T-helper 17 cell (primary cell): ENCODE measurements at regions not wholly inside any gene's neighbourhood (a gene's known extent, or its start where the extent isn't known, plus 50 kb on each side); places are given as distances from the start of the nearest gene placed in this dataset.

Experiments used
- ATAC-seq: fragments of 150-1000 bp; cut with Tn5 transposase; 2 replicates; pipeline ENCODE4 v1.10.0; 2021; ENCODE audit warnings: mild to moderate bottlenecking, moderate library complexity
- DNase-seq, 3 donors: peaks; one replicate each; pipeline versions ENCODE4 v3.0.0 to v3.0.0-alpha.2; 2020 to 2021
- H3K9me3 ChIP-seq: one replicate; pipeline ENCODE4 v1.7.0; 2013; ENCODE audit warnings: low read length, mild to moderate bottlenecking; ENCODE audit not compliant: control insufficient read depth, poor library complexity, severe bottlenecking
- H3K27ac Mint-ChIP-seq: one replicate; pipeline ENCODE4 v1.8.0; 2022; ENCODE audit warnings: mild to moderate bottlenecking, moderate library complexity, mixed read lengths
- H3K27me3 Mint-ChIP-seq: one replicate; pipeline ENCODE4 v1.8.0; 2022; ENCODE audit warnings: mixed read lengths
- H3K36me3 Mint-ChIP-seq: one replicate; pipeline ENCODE4 v1.8.0; 2022; ENCODE audit warnings: low read depth, mixed read lengths
- H3K4me1 Mint-ChIP-seq: one replicate; pipeline ENCODE4 v1.8.0; 2022; ENCODE audit warnings: mild to moderate bottlenecking, mixed read lengths
- H3K4me3 Mint-ChIP-seq: one replicate; pipeline ENCODE4 v1.8.0; 2022; ENCODE audit warnings: mild to moderate bottlenecking, moderate library complexity, mixed read lengths

DNA sequence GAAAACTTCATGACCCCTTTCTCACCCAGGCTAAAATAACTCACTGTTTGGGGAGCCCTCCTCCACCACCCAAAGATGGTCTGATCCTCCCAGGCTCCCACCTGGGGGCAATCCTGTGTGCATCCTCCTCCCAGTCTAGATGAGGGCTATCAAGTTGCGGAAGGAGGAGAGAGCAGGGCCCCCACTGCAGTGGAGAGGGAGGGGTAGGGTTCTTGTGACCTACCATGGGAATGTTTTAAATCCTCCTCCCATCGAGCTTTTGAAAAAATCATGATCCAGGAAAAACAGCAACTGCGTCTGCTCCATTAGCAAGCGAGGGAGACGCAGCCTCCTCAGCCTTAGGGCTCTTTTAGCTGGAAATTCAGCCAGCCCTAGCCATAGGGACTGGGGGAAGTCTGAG lies 80.0 kb downstream of the NAV1 start:
- DNase-seq (no peak), ATAC-seq (no peak)
- H3K9me3 ChIP-seq, result no peaks in the 10 kb centered on the region
- no peak overlapping the region for H3K4me3 Mint-ChIP-seq
- peaks cover 4% of the 10 kb centered on the region for H3K4me1 Mint-ChIP-seq
- peaks cover 4% of the 10 kb centered on the region for H3K36me3 Mint-ChIP-seq
- peaks cover 7% of the 10 kb centered on the region for H3K27me3 Mint-ChIP-seq
- H3K27ac Mint-ChIP-seq, result no peak overlapping the region

DNA sequence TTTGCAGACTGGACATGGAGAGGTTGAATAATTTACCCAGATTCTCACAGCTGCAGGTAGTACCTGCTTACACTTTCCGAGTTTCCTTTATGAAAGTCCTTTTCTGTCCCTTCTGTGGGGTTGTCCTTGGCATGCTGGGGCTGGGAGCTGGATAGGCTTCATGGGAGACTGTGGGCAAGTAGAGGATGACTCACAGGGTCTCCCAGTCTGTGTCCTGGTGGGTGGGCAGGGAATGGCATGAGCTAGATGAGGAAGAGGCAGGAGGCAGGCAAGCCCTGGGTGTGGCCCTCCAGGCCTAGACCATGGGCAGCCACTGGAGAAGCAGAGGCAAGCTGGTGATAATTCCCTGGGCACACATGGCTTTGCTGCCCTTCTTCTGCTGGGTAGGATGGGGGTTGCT lies 80.6 kb downstream of the NAV1 start:
- ATAC-seq (no peak), DNase-seq (no peak)
- Mint-ChIP-seq H3K27me3 (peaks cover 7% of the 10 kb centered on the region), H3K4me3 (no peak overlapping the region), H3K27ac (no peak overlapping the region), H3K4me1 (peaks cover 4% of the 10 kb centered on the region), H3K36me3 (peaks cover 4% of the 10 kb centered on the region)
- H3K9me3 ChIP-seq, result no peaks in the 10 kb centered on the region

DNA sequence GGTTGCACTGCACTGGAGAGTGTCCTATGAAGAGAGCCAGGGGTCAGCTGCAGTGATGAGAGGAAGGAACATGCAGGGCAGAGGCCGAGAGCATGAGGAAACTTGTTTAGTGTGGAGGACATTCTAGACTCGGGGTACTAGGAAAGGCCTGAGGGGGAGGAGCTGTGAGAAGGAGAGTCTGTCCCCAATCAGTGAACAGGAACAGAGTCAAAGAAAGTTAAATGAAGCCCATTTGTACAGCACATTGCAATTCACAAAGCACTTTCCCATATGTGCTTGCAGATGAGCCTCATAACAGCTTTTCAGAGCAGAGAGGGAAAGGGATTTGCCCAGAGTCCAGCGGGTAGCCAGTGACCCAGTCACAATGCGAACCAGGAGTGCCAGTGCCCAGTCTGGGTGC lies 83.4 kb downstream of the NAV1 start:
- Mint-ChIP-seq H3K36me3 (peaks cover 5% of the 10 kb centered on the region), H3K27ac (no peak overlapping the region), H3K4me1 (peaks cover 2% of the 10 kb centered on the region), H3K4me3 (no peak overlapping the region), H3K27me3 (peaks cover 7% of the 10 kb centered on the region)
- ATAC-seq (no peak), DNase-seq (no peak)
- H3K9me3 ChIP-seq, result no peaks in the 10 kb centered on the region

DNA sequence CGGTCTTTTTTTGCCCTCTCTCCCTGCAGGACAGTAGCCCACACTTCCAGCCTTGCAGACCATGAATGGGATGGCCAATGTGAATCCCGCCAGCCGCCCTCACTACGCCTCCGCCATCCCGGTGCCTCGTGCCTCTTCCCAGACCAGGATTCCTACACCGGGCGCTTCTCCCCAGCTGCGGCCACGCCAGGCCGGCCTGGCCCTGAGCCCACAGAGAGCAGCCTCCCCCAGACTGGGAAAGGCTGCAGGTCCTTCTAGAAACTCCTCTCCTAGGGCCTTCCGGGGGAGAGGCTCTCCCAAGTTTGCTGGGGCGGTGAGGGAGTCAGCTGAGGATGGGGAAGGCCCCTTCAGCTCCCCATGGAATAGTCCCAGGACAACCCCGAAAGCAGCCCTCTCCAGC lies 83.9 kb downstream of the NAV1 start:
- ATAC-seq (no peak), DNase-seq (no peak)
- H3K36me3 Mint-ChIP-seq, result peaks cover 5% of the 10 kb centered on the region
- peaks cover 7% of the 10 kb centered on the region for H3K27me3 Mint-ChIP-seq
- no peak overlapping the region for H3K27ac Mint-ChIP-seq
- H3K4me3 Mint-ChIP-seq, result no peak overlapping the region
- H3K9me3 ChIP-seq, result no peaks in the 10 kb centered on the region
- peaks cover 2% of the 10 kb centered on the region for H3K4me1 Mint-ChIP-seq

DNA sequence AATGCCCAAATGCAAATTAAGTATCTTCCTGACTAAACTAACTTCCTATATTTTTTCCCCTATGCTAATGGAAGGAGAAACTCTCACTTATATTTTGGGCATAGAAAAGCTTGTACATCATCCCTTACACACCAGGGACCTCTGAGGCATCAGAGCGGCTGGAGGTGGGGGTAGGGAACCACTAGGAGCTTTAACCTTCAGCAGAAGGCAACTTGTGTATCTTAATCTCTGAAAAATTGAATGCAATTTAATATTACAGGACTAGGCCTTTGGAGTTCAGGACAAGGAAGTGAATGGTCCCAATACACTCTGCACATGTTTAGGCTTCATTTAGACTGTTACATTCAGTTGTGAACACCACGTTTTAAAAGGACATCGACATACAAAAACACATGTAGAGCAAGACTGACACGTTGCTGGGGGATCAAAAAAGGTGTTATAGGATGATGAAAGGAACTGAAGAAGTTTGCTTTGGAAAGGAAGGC lies 85.9 kb downstream of the NAV1 start:
- Mint-ChIP-seq H3K36me3 (peaks cover 5% of the 10 kb centered on the region), H3K27me3 (peaks cover under 1% of the 10 kb centered on the region), H3K4me1 (peaks cover 2% of the 10 kb centered on the region)

DNA sequence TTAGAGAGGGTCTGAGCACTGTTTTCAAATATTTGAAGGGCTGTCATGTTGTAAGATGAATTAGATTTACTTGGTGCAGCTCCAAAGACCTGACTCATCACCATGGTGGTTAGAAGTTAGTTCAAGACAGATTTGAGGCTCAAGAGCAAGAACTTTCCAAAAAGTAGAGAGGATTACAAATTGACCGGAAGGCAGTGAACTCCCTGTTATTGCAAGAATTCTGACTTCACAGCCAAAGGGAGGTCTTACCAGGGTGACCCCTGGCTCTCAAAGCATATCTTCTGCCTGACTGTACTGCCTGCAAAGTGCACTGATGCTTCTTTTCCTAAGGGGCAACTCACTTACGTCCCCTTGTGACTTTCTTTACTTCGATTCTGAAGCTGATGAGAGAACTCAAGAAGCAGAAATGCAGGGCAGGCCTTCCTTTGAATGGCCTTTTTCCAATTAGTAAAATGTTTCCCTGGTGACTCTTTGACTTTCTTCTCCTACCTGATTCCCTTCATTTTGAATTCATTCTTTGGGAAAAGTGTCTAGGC lies 86.4 kb downstream of the NAV1 start:
- no peaks in the 10 kb centered on the region for H3K9me3 ChIP-seq
- Mint-ChIP-seq H3K4me1 (peaks cover 2% of the 10 kb centered on the region), H3K27ac (no peak overlapping the region), H3K27me3 (no peaks in the 10 kb centered on the region), H3K36me3 (peaks cover 5% of the 10 kb centered on the region), H3K4me3 (no peak overlapping the region)
- DNase-seq (no peak), ATAC-seq (no peak)

More for the DNA sequence above, 85.9 kb downstream of the NAV1 start:
- DNase-seq (no peak), ATAC-seq (no peak)
- Mint-ChIP-seq H3K27ac (no peak overlapping the region), H3K4me3 (no peak overlapping the region)
- H3K9me3 ChIP-seq, result no peaks in the 10 kb centered on the region

DNA sequence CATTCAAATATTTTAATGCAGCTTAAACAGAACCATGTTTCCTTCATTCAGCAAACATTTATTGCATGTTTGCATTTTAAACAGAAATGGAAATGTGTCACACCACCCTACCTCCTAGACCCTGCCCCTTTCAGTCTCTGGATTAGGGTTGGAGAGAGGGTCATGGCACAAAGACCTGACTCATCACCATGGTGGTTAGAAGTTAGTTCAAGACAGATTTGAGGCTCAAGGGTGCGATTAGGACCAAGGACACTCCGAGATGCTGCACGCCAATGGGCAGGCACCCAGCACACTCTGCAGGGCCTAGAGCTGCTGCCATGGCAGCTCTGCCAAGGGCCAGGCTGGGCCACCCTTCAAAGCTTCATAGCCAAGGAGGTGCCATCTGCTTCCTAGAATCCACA lies 86.9 kb downstream of the NAV1 start:
- Mint-ChIP-seq H3K27me3 (no peaks in the 10 kb centered on the region), H3K4me1 (peaks cover 2% of the 10 kb centered on the region), H3K4me3 (no peak overlapping the region), H3K27ac (no peak overlapping the region), H3K36me3 (peaks cover 5% of the 10 kb centered on the region)
- DNase-seq, result no peak
- ATAC-seq, result no peak
- H3K9me3 ChIP-seq, result no peaks in the 10 kb centered on the region

DNA sequence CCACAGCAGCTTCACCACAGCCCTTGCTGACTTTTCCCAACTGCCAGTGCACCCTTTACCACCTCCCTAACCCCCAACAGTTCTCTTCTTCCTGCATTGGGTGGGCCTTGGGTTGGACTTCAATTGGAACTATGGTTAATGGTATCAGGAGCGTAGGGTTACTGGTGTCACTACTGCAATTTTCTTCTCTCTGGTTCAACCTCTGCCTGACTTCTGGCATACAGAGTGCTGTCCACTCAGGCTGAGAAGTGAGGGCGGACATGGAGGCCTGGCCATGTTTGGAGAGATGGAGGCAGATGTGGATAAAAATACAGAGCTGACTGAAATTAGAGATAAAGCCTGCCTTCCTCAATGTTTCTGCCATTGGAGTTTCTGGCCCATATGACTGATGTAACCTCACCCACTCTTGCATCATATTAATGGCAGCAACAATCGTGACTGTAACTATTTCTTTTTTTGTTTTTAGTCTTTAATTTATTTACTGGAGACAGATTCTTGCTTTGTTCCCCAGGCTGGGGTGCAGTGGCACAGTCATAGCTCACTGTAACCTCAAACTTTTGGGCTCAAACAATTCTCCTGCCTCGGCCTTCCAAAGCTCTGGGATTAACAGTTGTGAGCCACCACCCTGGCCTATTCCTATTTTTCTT lies 87.8 kb downstream of the NAV1 start:
- Mint-ChIP-seq H3K4me3 (no peak overlapping the region), H3K27me3 (no peaks in the 10 kb centered on the region), H3K4me1 (peaks cover 2% of the 10 kb centered on the region), H3K27ac (no peak overlapping the region), H3K36me3 (peaks cover 3% of the 10 kb centered on the region)
- ATAC-seq (no peak), DNase-seq (no peak)
- no peaks in the 10 kb centered on the region for H3K9me3 ChIP-seq

DNA sequence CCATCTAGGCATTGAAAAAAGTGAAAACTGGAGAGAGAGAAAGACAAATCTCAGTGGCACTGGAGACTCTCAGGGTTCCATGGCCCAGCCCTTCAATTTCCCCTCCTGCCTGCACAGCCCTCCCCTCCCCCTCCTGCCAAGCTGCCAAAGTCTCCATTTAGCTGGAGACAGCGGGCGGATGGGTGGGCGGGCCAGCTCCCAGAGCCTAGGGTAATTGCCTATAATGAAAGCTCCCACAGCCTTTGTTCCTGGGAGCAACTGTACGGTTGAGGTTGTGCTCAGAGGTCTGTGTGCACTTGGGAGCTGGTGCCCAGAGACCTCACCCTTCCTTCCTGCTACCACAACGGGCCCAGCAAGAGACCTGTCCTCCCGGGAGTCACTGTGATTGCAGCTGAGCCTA lies 89.6 kb downstream of the NAV1 start:
- ATAC-seq (no peak), DNase-seq (no peak)
- H3K36me3 Mint-ChIP-seq, result peaks cover 3% of the 10 kb centered on the region
- no peak overlapping the region for H3K4me3 Mint-ChIP-seq
- peaks cover 8% of the 10 kb centered on the region for H3K27me3 Mint-ChIP-seq
- H3K27ac Mint-ChIP-seq, result no peak overlapping the region
- no peaks in the 10 kb centered on the region for H3K4me1 Mint-ChIP-seq
- no peaks in the 10 kb centered on the region for H3K9me3 ChIP-seq

DNA sequence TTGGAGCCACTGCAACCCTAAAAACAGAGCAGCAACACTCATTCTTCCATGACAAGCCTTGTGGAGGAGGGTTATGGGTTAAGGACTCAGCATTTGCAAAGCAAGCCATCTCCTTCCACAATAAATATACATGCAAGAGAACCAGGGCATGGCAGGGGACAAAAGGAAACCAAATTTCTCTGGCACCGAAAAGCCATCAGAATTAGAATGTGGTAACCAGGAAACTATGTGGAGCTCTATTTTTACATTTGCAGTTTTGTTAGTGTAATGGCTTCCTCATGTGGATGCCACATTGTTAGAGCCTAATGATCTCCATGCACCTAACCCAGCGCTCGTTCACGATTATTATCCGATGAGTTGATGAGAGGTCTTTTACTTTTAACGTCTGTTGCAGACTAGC lies 91.7 kb downstream of the NAV1 start:
- DNase-seq, result no peak
- Mint-ChIP-seq H3K36me3 (peaks cover 3% of the 10 kb centered on the region), H3K27ac (no peak overlapping the region), H3K4me1 (no peaks in the 10 kb centered on the region), H3K27me3 (peaks cover 12% of the 10 kb centered on the region), H3K4me3 (no peak overlapping the region)
- no peaks in the 10 kb centered on the region for H3K9me3 ChIP-seq
- no peak for ATAC-seq

DNA sequence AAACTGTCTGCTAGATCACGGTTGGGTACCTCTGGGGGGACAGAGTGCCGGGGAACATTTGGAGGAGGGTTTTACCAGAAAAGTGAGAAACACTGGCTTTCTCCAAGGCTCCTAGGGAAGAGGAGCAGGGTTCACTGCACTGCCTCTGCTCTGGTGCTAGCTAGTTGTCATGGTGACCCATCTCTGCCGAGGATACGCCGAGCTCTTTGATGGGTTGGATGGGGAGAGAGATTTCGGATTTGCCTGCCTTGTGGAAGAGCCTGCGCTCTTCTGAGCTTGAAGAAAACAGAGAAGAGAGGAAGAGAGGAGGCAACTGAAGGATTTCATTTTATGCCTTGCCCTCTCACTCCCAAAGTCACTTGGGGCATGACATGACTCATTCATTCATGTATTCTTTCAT lies 92.1 kb downstream of the NAV1 start:
- H3K27me3 Mint-ChIP-seq, result peaks cover 12% of the 10 kb centered on the region
- no peak for DNase-seq
- no peaks in the 10 kb centered on the region for H3K4me1 Mint-ChIP-seq
- no peak overlapping the region for H3K4me3 Mint-ChIP-seq
- H3K36me3 Mint-ChIP-seq, result peaks cover 3% of the 10 kb centered on the region
- H3K27ac Mint-ChIP-seq, result no peak overlapping the region
- no peaks in the 10 kb centered on the region for H3K9me3 ChIP-seq
- ATAC-seq, result no peak

DNA sequence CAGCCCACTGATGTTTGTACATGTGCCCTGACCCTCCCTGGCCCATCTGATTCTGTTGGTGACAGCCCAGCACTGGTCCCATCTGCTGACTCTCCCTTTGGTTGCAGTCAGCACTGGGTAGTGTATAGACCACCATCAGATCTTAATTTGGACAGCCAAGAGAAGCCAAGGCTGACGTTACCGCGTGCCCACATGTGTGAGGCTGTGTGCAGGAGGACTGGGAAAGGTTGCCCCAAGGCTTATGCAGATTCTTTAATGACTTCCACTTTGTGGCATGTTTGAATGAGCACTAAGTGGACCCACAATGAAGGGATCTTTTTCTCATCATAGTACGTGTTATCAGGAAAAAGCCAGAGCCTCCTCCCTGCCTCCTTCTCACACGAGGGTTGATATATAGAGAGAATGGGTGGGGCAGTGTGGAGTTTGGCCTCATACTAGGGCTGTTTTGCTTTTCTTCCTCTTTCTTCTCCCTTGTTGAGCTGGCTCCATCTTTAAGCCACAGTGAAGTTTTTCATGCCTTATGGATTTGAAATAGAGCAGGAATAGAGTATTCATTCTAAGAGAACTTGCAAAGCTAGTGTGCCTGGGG lies 93.5 kb downstream of the NAV1 start:
- Mint-ChIP-seq H3K27me3 (peaks cover 12% of the 10 kb centered on the region), H3K4me1 (no peaks in the 10 kb centered on the region), H3K36me3 (no peaks in the 10 kb centered on the region), H3K27ac (no peak overlapping the region), H3K4me3 (no peak overlapping the region)
- no peaks in the 10 kb centered on the region for H3K9me3 ChIP-seq
- no peak for DNase-seq
- no peak for ATAC-seq

DNA sequence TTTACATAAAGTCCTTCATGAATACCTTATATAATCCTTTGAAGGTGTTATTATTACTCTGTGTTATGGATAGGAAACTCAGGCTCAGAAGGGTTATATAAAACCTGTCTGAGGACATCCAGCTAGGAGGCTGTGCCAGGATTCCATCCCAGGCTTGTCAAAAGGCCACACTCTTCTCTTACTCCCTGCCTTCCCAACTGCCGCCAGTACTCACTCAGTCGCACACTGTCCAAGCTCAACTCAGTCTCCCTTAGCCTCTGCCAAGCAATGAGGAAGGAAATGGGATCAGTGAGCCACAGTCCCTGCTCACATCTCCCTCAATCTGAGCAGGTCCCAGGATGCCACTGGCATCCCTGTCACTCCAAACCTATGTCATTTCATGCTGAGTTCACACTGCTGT lies 94.4 kb downstream of the NAV1 start:
- ATAC-seq, result no peak
- peaks cover 12% of the 10 kb centered on the region for H3K27me3 Mint-ChIP-seq
- H3K36me3 Mint-ChIP-seq, result no peaks in the 10 kb centered on the region
- no peak overlapping the region for H3K4me3 Mint-ChIP-seq
- no peak overlapping the region for H3K27ac Mint-ChIP-seq
- no peak for DNase-seq
- H3K4me1 Mint-ChIP-seq, result no peaks in the 10 kb centered on the region
- H3K9me3 ChIP-seq, result no peaks in the 10 kb centered on the region

DNA sequence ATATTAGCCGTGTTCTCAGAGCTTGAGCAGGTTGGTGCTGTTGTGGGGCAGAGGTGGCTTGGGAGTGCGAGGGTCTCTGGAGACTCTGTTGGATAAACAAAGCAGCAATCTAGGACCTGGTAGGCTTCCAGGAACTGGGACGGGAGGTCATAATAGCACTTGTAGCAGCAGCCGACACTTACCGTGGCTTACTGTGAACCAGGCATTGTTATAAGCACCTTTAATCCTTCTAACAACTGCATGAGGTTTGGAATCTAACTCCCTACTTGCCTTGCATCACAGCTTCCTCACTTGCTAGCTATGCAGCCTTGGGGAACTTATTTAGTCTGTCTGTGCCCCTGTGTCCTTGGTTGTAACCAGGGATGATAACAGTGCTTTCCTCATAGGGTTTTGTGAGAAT lies 94.9 kb downstream of the NAV1 start:
- ATAC-seq (no peak), DNase-seq (no peak)
- H3K9me3 ChIP-seq, result no peaks in the 10 kb centered on the region
- Mint-ChIP-seq H3K27me3 (peaks cover 16% of the 10 kb centered on the region), H3K36me3 (peaks cover 1% of the 10 kb centered on the region), H3K4me1 (peaks cover under 1% of the 10 kb centered on the region), H3K4me3 (no peak overlapping the region), H3K27ac (no peak overlapping the region)
